ENCODE measurements at regions not wholly inside any gene's neighbourhood (a gene's known extent, or its start where the extent isn't known, plus 50 kb on each side); places are given as distances from the start of the nearest gene placed in this dataset.
A peak's percentile ranks its signal among the peaks of the same experiment; 100 is the strongest.

DNA sequence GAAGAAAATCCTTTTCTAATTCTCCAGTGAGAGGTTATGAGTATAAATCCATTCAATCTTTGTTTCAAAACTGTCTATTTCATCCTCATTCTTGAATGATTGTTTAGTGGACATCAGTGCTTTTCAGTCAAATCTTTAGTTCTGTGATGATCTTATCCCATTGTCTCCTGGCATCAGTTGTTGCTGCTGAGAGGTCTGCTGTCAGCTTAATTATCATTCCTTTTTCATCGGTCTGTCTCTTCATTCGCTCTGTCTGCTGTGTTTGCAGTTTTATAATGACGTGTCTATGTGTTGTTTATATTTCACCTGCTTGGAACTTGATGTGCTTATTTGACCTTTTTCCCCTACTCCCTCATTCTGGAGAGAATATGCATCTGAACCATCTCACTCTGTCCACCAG, 69.2 kb upstream of the GLI2 start:
- Histone ChIP-seq H3K27ac (no peak overlapping the region), H3K4me1 (peaks cover 0 to 13% (median 3%) of the 10 kb centered on the region in 12 donors), H3K9me3 (peaks cover 0 to 30% (median 6%) of the 10 kb centered on the region in 12 donors), H3K27me3 (peaks cover 0 to 31% (median 14%) of the 10 kb centered on the region in 9 donors), H3K4me3 (no peak overlapping the region), H3K36me3 (no peaks in the 10 kb centered on the region)
- intact Hi-C loops (cut with DNase I): no loop called here
- TF ChIP-seq, protein P1, sequence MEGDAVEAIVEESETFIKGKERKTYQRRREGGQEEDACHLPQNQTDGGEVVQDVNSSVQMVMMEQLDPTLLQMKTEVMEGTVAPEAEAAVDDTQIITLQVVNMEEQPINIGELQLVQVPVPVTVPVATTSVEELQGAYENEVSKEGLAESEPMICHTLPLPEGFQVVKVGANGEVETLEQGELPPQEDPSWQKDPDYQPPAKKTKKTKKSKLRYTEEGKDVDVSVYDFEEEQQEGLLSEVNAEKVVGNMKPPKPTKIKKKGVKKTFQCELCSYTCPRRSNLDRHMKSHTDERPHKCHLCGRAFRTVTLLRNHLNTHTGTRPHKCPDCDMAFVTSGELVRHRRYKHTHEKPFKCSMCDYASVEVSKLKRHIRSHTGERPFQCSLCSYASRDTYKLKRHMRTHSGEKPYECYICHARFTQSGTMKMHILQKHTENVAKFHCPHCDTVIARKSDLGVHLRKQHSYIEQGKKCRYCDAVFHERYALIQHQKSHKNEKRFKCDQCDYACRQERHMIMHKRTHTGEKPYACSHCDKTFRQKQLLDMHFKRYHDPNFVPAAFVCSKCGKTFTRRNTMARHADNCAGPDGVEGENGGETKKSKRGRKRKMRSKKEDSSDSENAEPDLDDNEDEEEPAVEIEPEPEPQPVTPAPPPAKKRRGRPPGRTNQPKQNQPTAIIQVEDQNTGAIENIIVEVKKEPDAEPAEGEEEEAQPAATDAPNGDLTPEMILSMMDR (IDR thresholded peaks at IDR 0.05): no peak
- no peak for TF ChIP-seq POLR2A (IDR thresholded peaks at IDR 0.05)
- no peak for ATAC-seq
- no peak for DNase-seq
- WGBS, 4 donors: 63 to 80% (median 76%) methylated on average over 3 of the region's 3 CpGs

DNA sequence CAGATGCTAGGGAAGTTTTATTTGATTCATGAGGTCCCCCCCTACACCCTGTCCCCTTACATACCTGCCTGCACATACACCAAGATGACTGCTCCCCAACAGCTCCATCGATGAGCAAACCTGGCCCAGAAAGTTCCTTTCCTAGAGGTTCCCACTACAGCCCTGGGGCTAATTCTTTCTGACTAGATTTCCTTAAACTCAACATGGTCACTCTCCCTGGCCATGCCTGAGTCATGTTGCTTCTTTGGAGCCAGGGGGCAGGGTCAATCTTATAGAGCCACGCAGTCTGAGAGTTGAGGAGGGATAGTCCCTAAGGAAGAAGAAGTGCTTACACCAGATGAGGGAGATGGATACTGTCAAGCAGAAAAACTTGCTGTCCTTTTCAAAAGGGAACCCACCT, 67.7 kb upstream of the GLI2 start:
- intact Hi-C loops (cut with DNase I): no loop called here
- 77 to 91% (median 87%) methylated on average over 2 of the region's 2 CpGs for WGBS, 4 donors
- Histone ChIP-seq H3K4me1 (peaks cover 0 to 8% (median 0%) of the 10 kb centered on the region in 12 donors), H3K27ac (no peak overlapping the region), H3K27me3 (peaks cover 0 to 32% (median 14%) of the 10 kb centered on the region in 9 donors), H3K4me3 (no peak overlapping the region), H3K9me3 (peaks cover 0 to 30% (median 6%) of the 10 kb centered on the region in 12 donors), H3K36me3 (no peaks in the 10 kb centered on the region)
- TF ChIP-seq, protein P1 (IDR thresholded peaks at IDR 0.05): no peak
- no peak for TF ChIP-seq POLR2A (IDR thresholded peaks at IDR 0.05)
- DNase-seq (no peak), ATAC-seq (no peak)

GRCh38 chr2:120669121-120669952, 66.3 kb upstream of the GLI2 start:
- Histone ChIP-seq H3K9me3 (peaks cover 0 to 29% (median 5%) of the 10 kb centered on the region in 12 donors), H3K27me3 (peaks cover 0 to 32% (median 14%) of the 10 kb centered on the region in 9 donors), H3K27ac (no peak overlapping the region), H3K4me3 (no peak overlapping the region), H3K36me3 (no peaks in the 10 kb centered on the region), H3K4me1 (peaks cover 0 to 8% (median 0%) of the 10 kb centered on the region in 12 donors)
- no peak for DNase-seq
- WGBS, 4 donors: 18 to 24% (median 20%) methylated on average over 15 to 23 of the region's 23 CpGs
- intact Hi-C loops (cut with DNase I): no loop called here
- ATAC-seq: peak in 3 of 4 donors; percentile 41 to 67 (median 54)
- TF ChIP-seq POLR2A (IDR thresholded peaks at IDR 0.05): no peak
- TF ChIP-seq, protein P1 (IDR thresholded peaks at IDR 0.05): peak in 6 of 12 donors; percentile 9 to 38 (median 28)

- TF ChIP-seq, protein P1 (IDR thresholded peaks at IDR 0.05): no peak
- no peak for TF ChIP-seq POLR2A (IDR thresholded peaks at IDR 0.05)
- H3K27me3 ChIP-seq: peaks cover 0 to 32% (median 14%) of the 10 kb centered on the region in 9 donors
- WGBS, 4 donors: 44 to 58% (median 52%) methylated on average over 12 of the region's 12 CpGs
- H3K36me3 ChIP-seq: no peaks in the 10 kb centered on the region
- peaks cover 0 to 22% (median 3%) of the 10 kb centered on the region in 12 donors for H3K9me3 ChIP-seq
- H3K27ac ChIP-seq: no peak overlapping the region
- peak in 1 of 4 donors; percentile 5 for ATAC-seq
- intact Hi-C loops (cut with DNase I): loop anchor here in 4 of 10 donors (10.0 kb wide), 6 partner anchors 75 to 235 kb away; no protein-coding TSS in a partner anchor
- no peak overlapping the region for H3K4me3 ChIP-seq
- DNase-seq: no peak
- peaks cover 0 to 8% (median 0%) of the 10 kb centered on the region in 12 donors for H3K4me1 ChIP-seq
Measured at GRCh38 chr2:120669971-120670370, 65.7 kb upstream of the GLI2 start.

Measured in heart left ventricle (tissue), 16 donors.